HUDEP-2 (cell line): ENCODE measurements at regions not wholly inside any gene's neighbourhood (a gene's known extent, or its start where the extent isn't known, plus 50 kb on each side); places are given as distances from the start of the nearest gene placed in this dataset.
"Not testable (repeated sequence)": the region's sequence is repeated elsewhere in the genome, so short reads cannot be mapped to it uniquely, and the experiment has no call there.

Experiments
- DNase-seq, 76 experiments: peaks; one replicate each; lab custom pipeline; 2025; ENCODE audit not compliant: unreplicated experiment in 76 of 76; lab: John Stamatoyannopoulos, UW

DNA sequence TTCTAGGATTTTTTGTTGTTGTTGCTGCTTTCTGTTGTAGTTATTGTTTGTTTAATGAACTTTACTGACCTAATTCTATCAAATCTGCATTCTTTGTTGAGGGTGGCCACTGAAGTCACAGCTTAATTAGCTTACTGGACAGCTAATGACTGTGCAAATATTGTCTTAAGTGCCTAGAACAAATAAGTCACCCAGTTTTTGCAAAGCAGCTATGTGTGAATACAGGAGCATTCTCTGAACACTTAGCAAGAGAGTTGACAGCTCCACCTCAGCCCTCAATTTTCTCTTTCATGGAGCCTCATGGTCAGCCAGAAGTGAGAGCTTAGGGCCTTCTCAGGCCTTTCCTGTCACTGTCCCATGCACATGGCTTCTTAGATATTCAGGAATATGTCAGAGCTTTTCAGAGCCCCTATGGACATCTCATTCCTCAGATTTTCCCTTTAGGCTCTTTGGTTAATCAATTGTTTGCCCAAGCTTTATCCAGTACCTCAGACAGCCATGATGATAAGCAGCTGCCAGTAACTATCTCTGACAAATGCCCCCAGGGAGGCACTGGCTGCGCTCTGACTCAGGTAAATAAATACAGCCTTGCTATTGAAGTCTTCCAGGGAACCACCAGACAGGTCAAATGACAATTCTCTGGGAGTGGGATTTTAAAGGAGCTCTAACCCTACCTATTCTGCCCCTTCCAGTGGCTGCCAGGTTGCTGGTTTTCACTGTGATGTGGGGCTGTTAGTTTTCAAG lies 241.4 kb upstream of the IL12B start:
- peak in 1 of 76 experiments; percentile 3 for DNase-seq

DNA sequence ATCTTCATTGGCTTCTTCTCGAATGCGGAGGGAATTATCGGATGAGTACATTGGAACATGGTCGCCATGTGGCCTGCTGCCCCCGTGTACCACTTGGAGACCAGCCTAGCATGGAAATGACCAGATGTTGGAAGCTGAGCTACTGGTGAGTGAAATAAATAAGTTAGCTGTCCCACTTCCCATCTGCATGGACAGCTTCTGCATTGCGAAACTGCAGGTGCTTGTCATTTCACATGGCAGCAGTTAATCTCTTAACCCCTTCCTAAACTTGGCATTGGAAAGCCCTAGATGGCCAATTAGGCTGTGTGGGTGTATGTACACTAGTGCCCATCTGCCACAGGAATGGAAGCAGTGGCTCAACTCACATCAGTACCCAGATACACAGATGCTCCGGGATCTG lies 246.6 kb upstream of the IL12B start:
- DNase-seq: no peak

DNA sequence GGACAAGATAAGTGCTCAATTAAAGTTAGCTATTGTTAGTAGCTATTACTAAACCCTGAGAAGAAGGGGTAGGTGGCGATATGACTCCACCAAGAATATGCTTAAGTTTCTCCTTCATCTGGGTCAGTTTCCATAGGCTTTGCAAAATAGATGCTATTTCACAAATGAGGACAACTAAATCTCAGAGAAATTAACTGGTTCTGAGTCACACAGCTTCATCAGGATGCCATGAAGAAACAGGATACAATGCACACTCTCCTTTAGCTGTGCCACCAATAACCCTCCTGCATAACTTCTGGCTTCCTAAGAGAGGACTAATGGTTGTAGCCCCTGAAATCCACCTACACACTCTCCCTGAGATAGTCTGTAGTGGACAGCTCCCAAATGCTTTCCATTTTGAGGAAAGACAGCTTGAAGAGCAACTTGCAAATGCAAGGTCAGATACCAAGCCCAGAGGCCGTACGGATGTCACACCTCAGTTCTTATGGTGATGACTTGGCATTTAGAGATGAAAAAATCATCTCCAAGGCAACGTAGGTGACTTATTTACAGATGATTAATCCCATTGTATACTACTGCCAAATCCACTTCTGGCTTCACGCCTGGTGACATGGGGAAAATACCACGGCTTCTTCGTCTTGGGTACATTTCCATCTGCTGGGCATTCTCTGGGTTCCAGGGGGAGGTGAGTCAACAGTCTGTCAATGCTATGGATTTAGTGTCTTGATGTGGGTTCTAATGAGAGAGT lies 251.4 kb upstream of the IL12B start:
- DNase-seq: no peak

DNA sequence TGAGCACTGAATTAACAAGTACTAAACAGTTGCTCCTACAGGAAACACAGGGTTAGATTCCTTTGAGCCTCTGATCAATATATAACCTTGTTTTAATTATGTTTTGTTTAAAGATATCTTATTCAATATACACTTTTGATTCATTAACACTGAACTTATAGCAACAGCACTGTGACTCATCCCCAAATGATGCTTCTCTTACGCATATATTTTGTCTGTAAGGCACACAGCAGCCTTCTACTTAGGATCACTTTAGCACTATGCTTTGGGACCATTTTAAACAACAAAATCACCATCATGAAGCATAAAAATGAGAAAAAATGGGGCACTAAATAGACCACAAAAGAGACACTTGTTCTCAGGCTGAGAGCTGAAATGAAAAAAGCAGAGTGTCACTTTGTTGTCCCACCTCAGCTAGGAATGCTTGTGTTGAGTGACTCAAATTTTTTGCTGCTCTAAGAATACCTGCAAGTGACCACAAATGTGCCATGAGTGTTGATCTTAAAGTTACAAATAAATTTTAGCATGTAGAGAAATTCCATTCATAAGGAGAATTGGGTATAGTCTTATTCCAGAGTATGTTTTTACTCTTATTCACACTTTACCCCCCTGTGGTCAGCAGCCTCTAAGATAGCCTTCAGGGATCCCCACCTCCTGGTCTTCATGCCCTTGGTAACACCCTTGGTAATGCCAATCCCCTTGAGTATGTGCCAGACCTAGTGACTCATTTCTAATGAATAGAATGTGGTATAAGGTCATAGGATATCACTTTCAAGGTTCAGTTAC lies 252.7 kb upstream of the IL12B start:
- DNase-seq: no peak

GRCh38 chr5:159586921-159587320 lies 256.6 kb upstream of the IL12B start:
- no peak for DNase-seq

DNA sequence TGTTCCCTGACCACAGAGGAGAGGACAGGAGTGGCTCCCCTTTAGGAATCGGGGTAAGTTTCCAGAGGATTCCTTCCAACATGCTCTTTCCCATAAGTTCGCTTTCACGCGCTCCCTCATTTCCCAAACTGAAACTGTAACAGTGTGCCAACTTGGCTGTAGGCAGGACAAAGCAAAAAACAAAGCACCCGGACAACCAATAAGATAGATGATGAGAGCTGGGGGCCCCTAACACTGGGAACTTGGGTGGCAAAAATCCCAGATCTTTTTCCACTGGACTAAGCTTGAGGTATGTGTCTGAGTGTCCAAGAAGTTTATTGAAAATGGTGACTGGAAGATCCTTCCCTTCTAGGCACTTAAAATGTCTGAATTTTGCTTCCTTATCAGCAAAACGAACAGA lies 258.7 kb upstream of the IL12B start:
- DNase-seq: no peak

DNA sequence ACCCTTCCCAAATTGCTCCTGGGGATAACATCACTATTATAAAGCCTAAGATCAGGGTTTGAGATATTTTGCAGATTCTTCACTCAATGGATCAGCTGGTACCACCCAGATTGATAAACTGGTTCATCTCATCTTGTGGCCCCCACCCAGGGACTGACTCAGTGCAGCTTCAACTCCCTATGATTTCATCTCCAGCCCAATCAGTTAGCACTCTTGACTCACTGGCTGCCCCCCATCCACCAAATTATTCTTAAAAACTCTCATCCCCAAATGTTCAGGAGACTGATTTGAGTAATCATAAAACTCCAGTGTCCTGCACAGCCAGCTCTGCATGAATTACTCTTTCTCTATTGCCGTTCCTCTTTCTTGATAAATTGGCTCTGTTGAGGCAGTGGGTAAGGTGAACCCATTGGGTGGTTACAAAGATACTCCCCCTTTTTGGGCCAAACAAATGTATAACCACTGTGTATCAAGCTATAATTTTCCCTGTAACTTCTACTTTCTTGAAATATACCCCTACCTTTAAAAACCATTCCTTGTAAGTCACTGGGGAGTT lies 263.3 kb upstream of the IL12B start:
- DNase-seq: no peak

DNA sequence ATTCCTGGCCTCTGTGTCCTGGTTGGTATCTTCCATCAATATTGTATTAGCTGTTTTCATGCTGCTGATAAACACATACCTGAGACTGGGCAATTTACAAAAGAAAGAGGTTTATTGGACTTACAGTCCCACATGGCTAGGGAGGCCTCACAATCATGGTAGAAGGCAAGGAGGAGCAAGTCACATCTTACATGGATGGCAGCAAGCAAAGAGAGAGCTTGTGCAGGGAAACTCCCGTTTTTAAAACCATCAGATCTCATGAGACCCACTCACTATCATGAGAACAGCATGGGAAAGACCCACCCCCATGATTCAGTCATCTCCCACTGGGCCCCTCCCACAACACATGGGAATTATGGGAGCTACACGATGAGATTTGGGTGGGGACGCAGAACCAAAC lies 265.3 kb upstream of the IL12B start:
- DNase-seq: not testable (repeated sequence)

DNA sequence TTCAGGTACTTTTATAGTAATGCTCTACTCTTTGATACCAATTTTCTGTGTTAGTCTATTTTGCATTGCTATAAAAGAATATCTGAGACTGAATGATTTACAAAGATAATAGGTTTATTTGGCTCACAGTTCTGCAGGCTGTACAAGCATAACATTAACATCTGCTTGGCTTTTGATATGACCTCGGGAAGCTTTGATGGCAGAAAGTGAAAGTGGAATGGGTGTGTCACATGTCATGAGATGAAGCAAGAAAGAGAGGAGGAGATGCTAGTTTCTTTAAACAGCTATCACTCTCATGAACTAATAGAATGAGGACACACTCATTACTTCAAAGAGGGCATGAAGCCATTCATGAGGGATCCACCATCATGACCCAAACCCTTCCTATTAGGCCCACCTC lies 270.9 kb upstream of the IL12B start:
- peak in 4 of 76 experiments; percentile 4 to 28 (median 12) for DNase-seq

DNA sequence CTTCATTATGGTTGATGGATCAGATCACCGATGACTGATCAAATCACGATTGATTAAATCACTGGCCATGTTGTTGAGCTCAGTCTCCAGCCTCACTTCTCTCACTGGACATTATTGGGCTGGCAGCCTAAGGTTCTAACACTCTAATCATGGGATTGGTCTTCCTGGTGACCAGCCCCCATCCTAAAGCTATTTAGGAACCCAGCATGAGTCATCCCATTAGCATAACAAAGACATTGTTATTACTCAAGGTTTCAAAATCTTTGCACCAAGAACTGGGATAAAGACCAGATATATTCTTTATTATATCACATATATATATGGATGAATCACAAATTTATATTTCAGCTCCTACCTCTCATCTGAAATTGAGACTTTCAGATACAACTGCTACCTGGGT lies 272.1 kb upstream of the IL12B start:
- no peak for DNase-seq

DNA sequence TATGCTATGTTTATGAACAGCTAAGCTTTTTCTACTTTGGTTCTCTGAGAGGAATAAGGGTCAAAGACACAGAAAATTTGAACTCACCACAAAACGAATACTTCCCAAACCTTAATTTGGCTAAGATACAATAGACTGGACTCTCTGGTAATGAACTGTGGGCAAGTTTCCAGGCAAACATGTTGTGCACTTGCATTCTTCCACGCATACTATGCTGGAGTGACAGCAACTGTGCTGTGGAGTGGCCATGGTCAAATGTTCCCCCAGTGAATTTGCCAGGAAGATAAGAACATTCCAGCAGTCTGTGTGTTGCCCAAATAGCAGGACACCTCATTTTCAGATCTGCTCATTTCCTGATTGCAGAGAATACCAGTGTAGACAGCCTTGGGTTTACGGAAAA lies 275.3 kb upstream of the IL12B start:
- no peak for DNase-seq

DNA sequence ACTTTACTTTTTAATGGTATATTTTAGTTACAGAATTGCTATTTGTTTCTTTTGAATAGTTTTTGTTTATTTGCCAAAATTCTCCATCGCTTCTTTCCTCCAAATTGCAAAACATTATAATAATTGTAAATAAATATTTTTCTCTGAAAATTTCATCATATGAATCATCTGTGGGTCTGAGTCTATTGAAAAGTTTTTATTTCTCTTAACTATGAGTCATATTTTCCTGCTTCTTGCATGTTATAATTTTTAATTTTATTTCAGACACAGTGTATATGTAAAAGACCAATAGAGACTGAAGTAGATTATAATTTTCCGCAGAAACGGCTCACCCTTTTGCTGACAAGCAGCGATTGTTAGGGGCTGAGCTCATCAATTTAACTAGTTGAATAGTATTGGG lies 279.1 kb upstream of the IL12B start:
- no peak for DNase-seq

DNA sequence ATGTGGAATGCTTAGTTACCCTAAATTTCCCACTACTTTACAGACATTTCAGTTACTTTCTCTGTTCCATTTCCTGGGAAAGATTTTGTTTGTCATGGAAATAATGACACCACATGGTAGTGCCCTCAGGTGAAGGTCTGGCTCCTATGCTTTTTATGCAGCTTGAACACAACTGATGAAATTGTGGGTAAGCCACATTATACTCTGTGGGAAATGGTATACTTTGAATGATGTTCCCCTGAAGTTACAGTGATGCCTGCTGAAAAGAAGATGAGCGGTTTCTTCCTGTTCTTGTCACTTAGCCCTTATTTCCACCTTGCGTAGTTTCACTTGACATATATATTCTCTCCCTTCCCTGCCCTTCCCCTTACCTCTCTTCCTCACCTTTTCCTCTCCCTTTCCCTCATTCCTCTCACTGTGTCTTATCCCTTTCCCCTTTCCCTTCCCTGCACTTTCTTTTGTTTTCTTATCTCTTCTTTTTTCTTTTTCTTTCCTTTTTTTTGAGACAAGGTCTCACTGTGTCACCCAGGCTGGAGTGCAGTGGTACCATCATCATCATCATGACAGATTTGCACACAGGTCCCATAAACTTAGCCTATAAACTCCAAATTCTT lies 280.8 kb upstream of the IL12B start:
- DNase-seq: no peak

- no peak for DNase-seq
Observed at GRCh38 chr5:159616952-159617351, 286.7 kb upstream of the IL12B start.

DNA sequence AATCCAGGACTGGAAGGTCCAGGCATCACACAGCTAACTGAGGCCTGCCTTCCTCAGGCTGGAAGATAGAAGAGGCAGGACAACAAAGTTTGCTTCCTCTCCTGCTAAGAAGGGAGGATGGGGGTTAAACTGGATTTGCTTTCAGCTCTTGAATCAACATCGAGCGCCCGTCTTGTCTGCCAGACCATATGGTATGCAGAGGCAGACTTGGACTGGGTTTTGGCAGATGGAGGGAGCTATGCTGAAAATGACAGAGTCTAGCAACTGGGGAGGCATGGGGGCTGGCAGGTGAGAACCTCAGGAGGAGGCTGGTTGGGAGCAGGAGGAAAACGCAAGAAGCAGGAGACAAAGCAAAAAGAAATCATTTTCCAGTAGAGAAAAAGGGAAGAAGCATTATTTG lies 289.5 kb upstream of the IL12B start:
- peak in 2 of 76 experiments; percentile 1 to 2 for DNase-seq

DNA sequence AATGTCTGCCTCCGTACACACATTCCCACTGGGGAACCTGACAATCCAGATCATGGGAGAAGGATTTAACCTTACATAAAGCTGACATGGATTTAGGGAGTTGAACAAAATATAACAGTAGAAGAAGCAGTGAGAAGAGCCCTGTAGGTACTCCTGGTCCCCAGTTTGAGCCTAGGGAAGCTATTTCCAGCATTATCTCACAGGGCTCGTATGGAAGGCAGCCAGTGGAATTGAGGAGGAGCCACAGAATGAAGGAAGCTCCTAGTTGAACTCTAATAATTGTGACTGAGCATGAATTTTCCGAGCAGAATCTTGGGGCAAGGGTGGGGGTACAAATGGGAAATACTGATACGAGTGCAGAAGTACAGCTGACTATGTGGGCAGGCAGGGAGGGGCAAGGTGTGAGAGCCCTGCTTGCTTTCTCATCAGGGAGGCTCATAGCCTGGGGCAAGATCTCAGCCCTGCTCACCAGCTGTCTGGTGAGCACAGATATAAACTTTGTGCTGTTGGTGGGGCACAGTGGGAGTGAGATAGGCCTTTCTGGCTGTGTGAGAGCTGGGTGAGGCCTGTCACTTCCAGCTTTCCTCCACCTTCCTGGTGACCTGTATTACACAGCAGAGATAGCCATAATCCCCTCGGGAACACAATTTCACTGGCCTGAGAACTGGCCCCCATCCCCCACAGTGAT lies 290.7 kb upstream of the IL12B start:
- peak in 75 of 76 experiments; percentile 20 to 95 (median 75) for DNase-seq

DNA sequence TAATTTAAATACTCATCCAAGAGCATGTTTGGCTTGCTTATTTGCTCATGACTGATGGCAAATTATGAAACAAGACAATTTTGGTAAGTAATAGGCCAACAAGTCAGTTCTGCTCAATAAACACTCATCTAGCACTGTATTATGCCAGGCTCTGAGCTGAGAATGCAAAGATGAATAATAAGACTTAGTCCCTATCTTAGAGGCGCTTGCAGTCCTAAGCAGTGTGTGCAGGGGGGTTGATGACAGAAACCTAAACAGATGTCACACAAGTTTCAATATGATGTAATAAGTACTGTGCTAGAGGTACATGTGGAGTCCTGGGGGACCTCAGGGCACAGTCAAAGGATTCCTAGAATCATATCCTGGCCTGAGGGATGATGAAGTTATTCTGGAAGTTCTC lies 287.6 kb upstream of the ADRA1B start:
- no peak for DNase-seq

DNA sequence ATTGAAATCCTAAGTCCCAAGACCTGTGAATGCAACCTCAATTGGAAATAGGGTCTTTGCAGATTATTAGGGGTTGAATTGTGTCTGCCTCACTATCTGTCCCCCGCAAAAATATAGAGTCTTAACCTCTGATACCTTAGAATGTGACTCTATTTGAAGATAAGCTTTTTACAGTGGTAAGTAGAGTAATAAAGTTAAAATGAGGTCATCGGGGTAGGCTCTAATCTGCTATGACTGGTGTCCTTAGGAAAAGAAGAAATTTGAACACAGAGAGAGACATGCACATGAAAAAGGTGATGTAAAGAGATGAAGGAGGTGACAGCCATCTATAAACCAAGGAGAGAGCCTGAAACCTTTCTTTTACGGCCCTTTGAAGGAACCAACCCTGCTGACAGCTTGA lies 287.1 kb upstream of the ADRA1B start:
- no peak for DNase-seq

GRCh38 chr5:159630545-159630944 lies 285.7 kb upstream of the ADRA1B start:
- DNase-seq: no peak

DNA sequence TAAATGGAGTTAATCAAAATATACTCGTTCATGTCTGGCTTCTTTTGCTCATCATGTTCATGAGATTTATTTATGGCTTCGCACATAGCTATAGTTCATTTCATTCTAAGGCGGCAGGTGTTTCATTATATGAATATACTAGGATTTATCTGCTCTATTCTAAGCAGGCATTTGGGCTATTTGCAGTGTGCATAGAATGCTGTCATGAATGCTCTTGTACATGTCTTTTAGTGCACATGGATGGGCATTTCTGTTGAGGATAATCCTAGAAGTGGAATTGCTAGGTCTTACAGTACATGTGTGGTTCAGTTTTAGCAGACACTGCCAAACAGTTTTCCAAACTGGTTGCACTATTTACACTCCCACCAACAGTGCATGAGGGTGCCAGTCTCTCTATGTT lies 285.3 kb upstream of the ADRA1B start:
- DNase-seq: no peak
